CD14-positive monocyte (primary cell): ENCODE measurements at regions not wholly inside any gene's neighbourhood (a gene's known extent, or its start where the extent isn't known, plus 50 kb on each side); places are given as distances from the start of the nearest gene placed in this dataset.
"Not testable (repeated sequence)": the region's sequence is repeated elsewhere in the genome, so short reads cannot be mapped to it uniquely, and the experiment has no call there.

Source experiments
- DNase-seq, 3 donors: peaks; one replicate each; pipeline ENCODE4 v3.0.0-alpha.2; 2011 to 2022
- H2AFZ ChIP-seq: 2 replicates; pipeline ENCODE4 v1.6.0; 2012; ENCODE audit warnings: mild to moderate bottlenecking, low read depth, low read length, inconsistent platforms; ENCODE audit not compliant: insufficient read depth, poor library complexity, severe bottlenecking
- H3K27ac ChIP-seq, 2 donors: 1 replicate in 1 of 2; 2 replicates in 1 of 2; pipeline ENCODE4 v1.5.1; 2012 to 2013; ENCODE audit warnings: low read length in 2 of 2, control low read depth in 1 of 2, inconsistent platforms in 1 of 2, low read depth in 1 of 2, mild to moderate bottlenecking in 1 of 2
- H3K27me3 ChIP-seq, 2 donors: one replicate each; pipeline versions ENCODE4 v1.6.0 to v1.6.1; 2011 to 2013; ENCODE audit warnings: low read length in 2 of 2; ENCODE audit not compliant: control insufficient read depth in 2 of 2, insufficient read depth in 2 of 2
- H3K36me3 ChIP-seq, 2 donors: replicated peaks in 1 of 2; 1 replicate in 1 of 2; 2 replicates in 1 of 2; pipeline versions ENCODE4 v1.5.1 to v1.6.1; 2012 to 2013; ENCODE audit warnings: low read length in 2 of 2, control low read depth in 1 of 2, inconsistent platforms in 1 of 2, mild to moderate bottlenecking in 1 of 2; ENCODE audit not compliant: insufficient read depth in 2 of 2, control insufficient read depth in 1 of 2
- H3K4me1 ChIP-seq, 2 donors: 1 replicate in 1 of 2; 2 replicates in 1 of 2; pipeline versions ENCODE4 v1.5.1 to v1.6.1; 2012 to 2013; ENCODE audit warnings: low read length in 2 of 2, control low read depth in 1 of 2, inconsistent platforms in 1 of 2, mild to moderate bottlenecking in 1 of 2, moderate library complexity in 1 of 2; ENCODE audit not compliant: insufficient read depth in 2 of 2, control insufficient read depth in 1 of 2
- H3K4me2 ChIP-seq: replicated peaks from 2 replicates; pipeline ENCODE3; 2012; ENCODE audit warnings: low read length, moderate library complexity, mild to moderate bottlenecking; ENCODE audit not compliant: poor library complexity, severe bottlenecking; ENCODE audit errors: extremely low read depth
- H3K4me3 ChIP-seq, 3 experiments: fragments of 200-600 bp in 1 of 3; sonication (generic) in 1 of 3; replicated peaks in 1 of 3; 1 replicate in 2 of 3; 2 replicates in 1 of 3; pipeline ENCODE4 v1.5.1; 2011 to 2013; ENCODE audit warnings: low read length in 3 of 3, mild to moderate bottlenecking in 3 of 3, control low read depth in 2 of 3, low read depth in 2 of 3, inconsistent platforms in 1 of 3, moderate library complexity in 1 of 3
- H3K79me2 ChIP-seq: 2 replicates; pipeline ENCODE4 v1.6.0; 2012; ENCODE audit warnings: mild to moderate bottlenecking, control low read depth, inconsistent platforms, low read length, moderate library complexity; ENCODE audit not compliant: insufficient read depth
- H3K9ac ChIP-seq: 2 replicates; pipeline ENCODE4 v1.6.0; 2017; ENCODE audit warnings: low read length, mild to moderate bottlenecking; ENCODE audit not compliant: insufficient read depth, poor library complexity, severe bottlenecking
- H3K9me3 ChIP-seq, 2 donors: replicated peaks in 1 of 2; 1 replicate in 1 of 2; 2 replicates in 1 of 2; pipeline versions ENCODE4 v1.5.1 to v1.6.1; 2012 to 2013; ENCODE audit warnings: low read length in 2 of 2, control low read depth in 1 of 2; ENCODE audit not compliant: control insufficient read depth in 1 of 2, insufficient read depth in 1 of 2
- H4K20me1 ChIP-seq: 2 replicates; pipeline ENCODE4 v1.6.0; 2012; ENCODE audit warnings: mild to moderate bottlenecking, low read length, control low read depth, moderate library complexity; ENCODE audit not compliant: insufficient read depth
- H3K27ac Mint-ChIP-seq, 7 donors: one replicate each; pipeline ENCODE4 v1.8.0; 2020; ENCODE audit warnings: mild to moderate bottlenecking in 7 of 7, mixed read lengths in 7 of 7, moderate library complexity in 6 of 7, inconsistent platforms in 2 of 7
- H3K27me3 Mint-ChIP-seq, 3 donors: one replicate each; pipeline ENCODE4 v1.8.0; 2021 to 2022; ENCODE audit warnings: low read depth in 3 of 3, mild to moderate bottlenecking in 3 of 3, mixed read lengths in 3 of 3, moderate library complexity in 3 of 3, inconsistent platforms in 1 of 3
- H3K36me3 Mint-ChIP-seq, 2 donors: one replicate each; pipeline ENCODE4 v1.8.0; 2020; ENCODE audit warnings: mixed read lengths in 2 of 2, inconsistent platforms in 1 of 2, mild to moderate bottlenecking in 1 of 2
- H3K4me1 Mint-ChIP-seq: one replicate; pipeline ENCODE4 v1.8.0; 2020; ENCODE audit warnings: mild to moderate bottlenecking, mixed read lengths
- H3K4me3 Mint-ChIP-seq, 2 donors: one replicate each; pipeline ENCODE4 v1.8.0; 2020; ENCODE audit warnings: mild to moderate bottlenecking in 2 of 2, mixed read lengths in 2 of 2, moderate library complexity in 1 of 2
- H3K9me3 Mint-ChIP-seq, 7 donors: one replicate each; pipeline ENCODE4 v1.8.0; 2020 to 2022; ENCODE audit warnings: mixed read lengths in 7 of 7, mild to moderate bottlenecking in 6 of 7, moderate library complexity in 6 of 7, inconsistent platforms in 2 of 7
- WGBS: methylation state at CpG from one replicate; pipeline ENCODE4 v1.1.5; 2013; ENCODE audit warnings: missing lambda C conversion rate; ENCODE audit not compliant: insufficient coverage; 5-methylcytosine and 5-hydroxymethylcytosine counted together
- intact Hi-C, 2 donors: fragments of 100-400 bp; cut with micrococcal nuclease; formaldehyde crosslinking; loops; one replicate each; pipeline versions ENCODE4 v1.15.0 to v1.15.1; 2023
- TF ChIP-seq, protein P1 (sequence below): fragments of 200-600 bp; IDR thresholded peaks from one replicate; pipeline ENCODE4 v1.8.0; 2022; ENCODE audit warnings: antibody characterized with exemption, mild to moderate bottlenecking

GRCh38 chr14:105614987-105615386 is 88.6 kb downstream of the TMEM121 start:
- H2AFZ ChIP-seq, H3K4me1 ChIP-seq, intact Hi-C loops, H3K27ac Mint-ChIP-seq, H3K4me1 Mint-ChIP-seq, H3K9me3 Mint-ChIP-seq, H3K36me3 Mint-ChIP-seq, H3K4me3 ChIP-seq, H3K36me3 ChIP-seq, H4K20me1 ChIP-seq, H3K27me3 ChIP-seq, H3K4me2 ChIP-seq, H3K27ac ChIP-seq, DNase-seq, H3K79me2 ChIP-seq, H3K9me3 ChIP-seq, H3K9ac ChIP-seq, H3K27me3 Mint-ChIP-seq, H3K4me3 Mint-ChIP-seq: not testable (repeated sequence)
- no CpG with 5 or more reads among the region's 4 CpGs for WGBS

DNA sequence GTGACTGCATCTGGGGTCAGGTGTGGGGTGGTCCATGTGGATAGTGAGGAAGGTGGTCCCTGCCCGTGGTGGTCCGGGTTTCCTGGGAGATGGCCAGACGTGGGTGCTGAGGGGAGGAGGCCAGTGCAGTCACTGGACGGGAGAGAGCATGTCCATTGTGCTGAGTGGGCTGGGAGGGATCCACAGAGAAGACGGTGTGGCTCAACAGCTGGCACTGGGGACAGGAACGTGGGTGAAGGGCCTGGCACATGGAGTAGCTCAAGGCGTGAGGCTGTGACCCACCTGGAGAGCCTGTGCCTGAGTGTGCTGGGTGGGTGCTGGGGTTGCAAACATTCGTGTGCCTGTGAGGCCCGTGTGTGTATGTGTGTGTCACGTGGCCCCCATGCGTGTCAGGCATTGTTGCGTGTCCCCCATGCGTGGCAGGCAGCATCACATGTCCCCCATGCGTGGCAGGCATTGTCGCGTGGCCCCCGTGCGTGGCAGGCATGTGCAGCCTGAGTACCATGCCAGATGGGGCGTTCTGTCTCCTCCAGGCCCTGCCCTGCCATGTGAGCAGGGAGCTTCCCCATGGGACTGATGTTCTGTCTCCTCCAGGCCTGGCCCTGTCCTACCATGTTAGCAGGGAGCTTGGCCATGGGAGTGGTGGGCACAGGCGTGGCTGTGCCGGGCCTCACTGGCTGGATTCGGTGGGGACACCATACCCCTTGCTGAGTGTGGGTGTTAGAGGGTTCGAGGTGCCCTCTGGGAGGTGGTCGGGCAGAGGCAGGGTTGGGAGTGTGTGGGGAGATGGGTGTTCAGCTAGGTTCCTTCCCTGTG is 89.8 kb downstream of the TMEM121 start:
- H3K9me3 Mint-ChIP-seq, H4K20me1 ChIP-seq, H3K4me1 ChIP-seq, H3K4me2 ChIP-seq, H3K4me1 Mint-ChIP-seq, H3K27me3 ChIP-seq, H3K27ac Mint-ChIP-seq, H3K27ac ChIP-seq, H3K9ac ChIP-seq, H3K36me3 ChIP-seq, H3K4me3 ChIP-seq, H3K4me3 Mint-ChIP-seq, H3K9me3 ChIP-seq, DNase-seq, H2AFZ ChIP-seq, H3K79me2 ChIP-seq, H3K36me3 Mint-ChIP-seq, H3K27me3 Mint-ChIP-seq: not testable (repeated sequence)
- 88% methylated on average over 21 of the region's 24 CpGs for WGBS
- intact Hi-C loops: loop anchor here in 1 of 2 donors (2.0 kb wide), 1 partner anchor 17 kb away; no protein-coding TSS in a partner anchor

DNA sequence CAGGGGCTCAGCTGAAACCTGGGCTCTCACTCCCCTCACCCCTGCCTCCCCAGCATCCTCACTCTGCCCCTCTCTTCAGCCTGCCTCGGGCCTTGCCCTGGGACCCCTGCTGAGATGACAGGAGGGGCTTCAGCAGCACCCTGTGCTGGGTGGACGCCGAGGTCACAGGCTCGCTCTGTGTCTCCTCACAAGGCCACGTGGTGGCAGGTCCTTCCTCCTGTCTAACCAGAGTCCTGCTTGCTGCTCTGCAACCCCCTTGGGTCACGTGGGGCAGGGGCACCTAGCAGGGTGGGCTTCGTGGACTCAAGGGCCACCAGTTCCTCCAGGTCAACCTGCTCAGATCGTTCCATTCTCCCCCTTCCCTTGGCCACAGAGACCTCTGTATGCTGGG is 90.4 kb downstream of the TMEM121 start:
- Mint-ChIP-seq H3K9me3 (no peaks in the 10 kb centered on the region), H3K27ac (no peak overlapping the region), H3K36me3 (no peaks in the 10 kb centered on the region), H3K27me3 (peaks cover 1 to 3% (median 1%) of the 10 kb centered on the region in 3 donors), H3K4me1 (no peaks in the 10 kb centered on the region), H3K4me3 (no peak overlapping the region)
- intact Hi-C loops: loop anchor here in 1 of 2 donors (2.0 kb wide), 1 partner anchor 16 kb away; no protein-coding TSS in a partner anchor
- H3K9me3 ChIP-seq: no peaks in the 10 kb centered on the region
- H4K20me1 ChIP-seq: no peaks in the 10 kb centered on the region
- 86% methylated on average over 8 of the region's 8 CpGs for WGBS
- H3K36me3 ChIP-seq: no peaks in the 10 kb centered on the region
- no peak overlapping the region for H2AFZ ChIP-seq
- DNase-seq: no peak
- H3K4me1 ChIP-seq: no peaks in the 10 kb centered on the region
- no peak overlapping the region for H3K4me3 ChIP-seq
- no peak overlapping the region for H3K4me2 ChIP-seq
- H3K27ac ChIP-seq: no peak overlapping the region
- no peak overlapping the region for H3K9ac ChIP-seq
- TF ChIP-seq, protein P1, sequence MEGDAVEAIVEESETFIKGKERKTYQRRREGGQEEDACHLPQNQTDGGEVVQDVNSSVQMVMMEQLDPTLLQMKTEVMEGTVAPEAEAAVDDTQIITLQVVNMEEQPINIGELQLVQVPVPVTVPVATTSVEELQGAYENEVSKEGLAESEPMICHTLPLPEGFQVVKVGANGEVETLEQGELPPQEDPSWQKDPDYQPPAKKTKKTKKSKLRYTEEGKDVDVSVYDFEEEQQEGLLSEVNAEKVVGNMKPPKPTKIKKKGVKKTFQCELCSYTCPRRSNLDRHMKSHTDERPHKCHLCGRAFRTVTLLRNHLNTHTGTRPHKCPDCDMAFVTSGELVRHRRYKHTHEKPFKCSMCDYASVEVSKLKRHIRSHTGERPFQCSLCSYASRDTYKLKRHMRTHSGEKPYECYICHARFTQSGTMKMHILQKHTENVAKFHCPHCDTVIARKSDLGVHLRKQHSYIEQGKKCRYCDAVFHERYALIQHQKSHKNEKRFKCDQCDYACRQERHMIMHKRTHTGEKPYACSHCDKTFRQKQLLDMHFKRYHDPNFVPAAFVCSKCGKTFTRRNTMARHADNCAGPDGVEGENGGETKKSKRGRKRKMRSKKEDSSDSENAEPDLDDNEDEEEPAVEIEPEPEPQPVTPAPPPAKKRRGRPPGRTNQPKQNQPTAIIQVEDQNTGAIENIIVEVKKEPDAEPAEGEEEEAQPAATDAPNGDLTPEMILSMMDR: no peak
- H3K27me3 ChIP-seq: no peaks in the 10 kb centered on the region
- no peaks in the 10 kb centered on the region for H3K79me2 ChIP-seq
